Activated naive CD8-positive, alpha-beta T cell treated with anti-CD3 and anti-CD28 coated beads, Interleukin-2, amount 50 U/mL, for 16 hours (primary cell): ENCODE measurements at regions not wholly inside any gene's neighbourhood (a gene's known extent, or its start where the extent isn't known, plus 50 kb on each side); places are given as distances from the start of the nearest gene placed in this dataset.

Source experiments
- DNase-seq: peaks from one replicate; pipeline ENCODE4 v3.0.0-alpha.2; 2020; ENCODE audit warnings: low read depth, low spot score

DNA sequence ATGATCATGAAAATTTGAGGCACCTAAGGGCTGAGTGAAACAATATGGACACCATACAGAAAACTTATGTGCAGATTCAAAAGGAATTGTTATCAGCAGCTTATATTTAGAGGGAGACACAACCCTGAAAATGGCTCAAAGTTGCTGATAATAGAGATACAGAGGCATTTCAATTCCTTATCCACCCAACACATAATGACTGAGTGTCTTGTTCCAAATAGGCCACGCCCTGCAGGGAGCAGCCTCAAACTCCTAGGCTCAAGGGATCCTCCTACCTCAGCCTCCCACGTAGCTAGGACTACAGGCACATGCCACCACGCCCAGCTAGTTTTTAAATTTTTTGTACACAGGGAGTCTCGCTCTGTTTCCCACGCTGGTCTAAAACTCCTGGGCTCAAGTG, 79.0 kb downstream of the LBH start:
- no peak for DNase-seq

DNA sequence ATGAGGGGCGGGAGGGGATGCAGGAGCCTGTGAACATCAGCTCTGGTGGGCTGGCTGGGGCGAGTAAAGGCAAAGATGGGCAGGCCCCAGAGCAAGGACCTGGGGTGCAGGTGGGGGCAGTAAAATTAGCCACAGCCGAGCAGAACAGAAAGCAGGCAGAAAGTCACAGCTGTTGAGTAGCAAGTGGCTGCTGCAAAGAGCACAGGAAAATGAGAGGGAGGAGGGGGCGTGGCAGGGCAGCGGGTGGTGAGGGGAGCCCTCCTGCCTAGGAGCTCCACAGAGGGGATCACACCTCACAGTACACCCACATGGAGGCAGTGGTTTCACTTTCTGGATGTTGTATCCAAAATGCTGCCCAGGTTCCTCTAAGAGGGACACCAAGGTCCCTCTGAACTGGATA, 79.6 kb downstream of the LBH start:
- peak; percentile 10 for DNase-seq

DNA sequence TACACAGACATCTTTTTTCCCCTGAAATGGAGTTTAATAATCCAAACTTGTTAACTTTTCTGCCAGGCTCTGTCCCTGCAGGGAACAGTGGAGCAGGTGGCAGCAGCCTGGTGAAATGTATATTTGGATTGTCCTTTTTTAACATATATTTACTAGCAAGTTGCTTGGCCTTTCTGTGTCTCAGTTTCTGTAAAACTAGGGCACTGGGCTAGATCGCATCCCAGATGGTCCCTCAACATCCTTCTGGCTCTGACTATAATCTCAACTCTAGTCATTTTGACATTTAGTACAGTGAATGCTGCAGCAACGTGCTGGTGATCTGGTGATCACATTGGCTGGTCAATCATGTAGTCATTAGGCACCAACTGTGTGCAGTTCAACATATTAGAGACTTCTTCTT, 80.4 kb downstream of the LBH start:
- no peak for DNase-seq

DNA sequence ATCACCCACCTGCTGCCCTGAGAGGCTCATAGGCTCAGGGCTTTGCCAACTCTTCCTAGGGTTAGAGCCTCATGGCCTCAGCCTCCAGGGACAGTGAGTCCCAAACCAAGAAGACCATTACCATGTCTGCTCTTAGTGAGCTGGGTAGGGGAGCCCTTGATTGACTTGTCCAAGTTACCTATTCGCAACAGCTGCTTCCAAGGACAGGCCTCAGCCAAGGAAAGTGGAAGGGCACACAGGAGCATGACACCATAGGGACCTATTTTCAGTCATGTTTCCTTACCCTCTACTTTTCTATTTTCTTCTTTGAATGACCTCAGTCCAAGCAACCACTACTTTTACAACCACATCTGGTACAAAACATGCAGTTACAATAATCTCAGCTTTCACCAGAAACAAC, 81.6 kb downstream of the LBH start:
- no peak for DNase-seq

DNA sequence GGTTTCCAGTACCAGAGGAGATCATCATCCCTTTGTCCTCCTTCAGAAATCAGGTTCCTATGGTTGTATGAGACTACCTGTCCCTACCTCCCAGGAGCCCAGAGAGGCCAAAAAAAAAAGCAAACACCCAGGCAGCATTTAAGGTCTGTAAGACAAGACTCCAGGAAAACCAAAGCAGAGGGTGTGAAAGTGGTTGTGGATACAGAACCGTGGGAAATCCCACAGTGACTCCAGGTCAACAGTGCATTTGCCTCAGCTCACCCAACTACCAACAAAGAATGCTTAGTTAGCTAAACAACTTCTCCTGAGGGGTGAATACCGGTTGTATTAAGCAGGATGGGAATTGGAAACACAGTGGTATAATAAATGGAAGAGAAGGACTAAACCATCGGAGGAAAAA, 83.6 kb downstream of the LBH start:
- DNase-seq, result no peak

DNA sequence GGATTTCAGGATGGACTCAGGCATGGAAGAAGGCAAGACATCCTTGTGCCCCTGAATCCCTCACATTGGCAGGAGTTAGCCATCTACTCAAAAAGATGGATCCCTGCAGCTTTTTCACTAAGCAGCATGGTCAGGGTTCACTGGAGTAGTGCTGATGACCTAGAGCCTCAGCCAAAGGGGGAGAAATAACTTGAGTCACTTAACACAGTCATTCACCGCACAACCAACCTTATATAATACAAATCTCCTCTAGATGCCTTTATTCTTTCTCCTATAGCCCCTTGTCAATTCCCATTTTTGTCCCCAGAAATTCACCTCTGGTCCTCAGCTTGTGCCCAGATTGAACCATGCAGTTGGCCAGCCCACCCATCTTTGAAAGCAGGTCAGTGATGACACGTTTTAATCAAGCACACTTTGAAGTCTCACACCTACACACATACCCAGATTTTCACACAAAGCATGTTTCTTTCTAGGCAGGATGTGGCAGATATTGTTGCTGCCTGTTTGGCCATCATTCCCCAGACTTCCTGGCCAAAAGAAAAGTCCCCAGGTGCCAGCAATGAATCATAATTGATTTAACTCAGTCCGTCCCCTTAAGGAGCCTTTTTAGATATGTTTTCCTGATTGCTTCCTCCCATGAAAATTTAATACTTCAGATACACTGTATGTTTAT, 84.2 kb downstream of the LBH start:
- no peak for DNase-seq

DNA sequence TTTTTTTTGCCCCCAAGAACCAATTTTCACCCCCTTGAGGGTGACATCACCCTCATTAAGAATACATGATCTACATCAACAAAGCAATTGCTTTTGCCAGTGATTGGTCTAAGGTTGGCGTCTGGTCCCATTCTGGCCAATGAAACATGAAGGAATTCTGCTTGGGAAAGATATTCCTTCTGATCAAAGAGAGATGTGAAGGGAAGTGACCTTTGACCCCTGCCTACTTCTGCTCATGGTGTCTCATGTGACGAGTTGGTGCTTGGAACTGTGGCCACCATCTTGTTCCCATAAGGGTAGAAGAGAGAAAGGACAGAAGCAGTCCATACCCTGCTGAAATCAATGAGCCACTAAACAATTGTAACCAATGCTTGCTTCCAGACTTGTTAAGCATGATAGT, 85.1 kb downstream of the LBH start:
- no peak for DNase-seq

DNA sequence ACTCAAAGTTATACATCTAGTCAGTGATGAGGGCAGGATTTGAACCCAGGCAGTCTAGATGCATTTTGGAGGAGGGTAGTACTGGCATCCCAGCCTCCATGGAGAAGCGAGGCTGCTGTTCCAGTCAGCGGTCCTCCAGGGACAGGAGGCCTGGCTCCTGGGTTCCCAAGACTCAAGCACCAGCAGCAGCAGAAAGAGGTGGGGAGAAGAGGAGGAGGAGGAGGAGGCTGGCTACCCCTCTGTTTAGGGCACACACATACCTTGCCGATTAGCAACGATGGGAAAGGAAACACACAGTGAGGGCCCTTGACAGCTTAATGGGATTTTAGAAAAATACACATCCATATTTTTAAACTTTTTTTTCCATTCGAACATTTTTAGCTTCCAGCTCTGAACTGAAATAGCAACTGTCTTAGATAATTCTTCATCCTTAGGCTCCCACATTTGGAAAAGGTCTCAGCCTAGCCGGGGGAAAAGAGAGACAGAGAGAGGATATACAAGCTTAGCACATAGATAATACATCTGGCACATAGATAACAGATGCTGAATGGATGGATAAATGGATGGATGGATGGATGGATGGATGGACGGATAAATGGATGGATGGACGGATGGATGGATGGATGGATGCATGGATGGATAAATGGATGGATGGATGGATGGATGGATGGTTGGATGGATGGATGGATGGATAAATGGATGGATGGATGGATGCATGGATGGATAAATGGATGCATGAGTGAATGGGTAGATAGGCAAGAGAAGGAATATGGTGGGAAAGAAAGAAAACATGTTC, 87.9 kb downstream of the LBH start:
- DNase-seq, result no peak

DNA sequence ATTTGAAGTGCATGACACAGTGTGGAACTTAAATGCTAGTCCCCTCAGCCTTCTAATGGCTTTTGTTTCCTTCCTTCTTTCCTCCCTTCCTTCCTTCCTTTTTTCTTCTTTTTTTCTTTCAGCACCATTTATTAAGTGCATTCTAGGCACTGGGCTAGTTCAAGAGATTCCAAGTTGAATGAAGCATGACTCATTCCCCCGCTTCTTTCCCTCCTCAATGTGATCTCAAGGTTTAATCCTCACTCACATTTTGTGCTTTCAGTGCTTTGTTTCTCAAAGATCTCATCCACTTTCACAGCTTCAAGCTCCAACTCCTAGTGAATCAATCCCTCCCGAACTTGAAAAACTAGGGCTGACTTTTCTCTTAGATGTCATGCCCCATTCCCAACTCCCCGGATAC, 90.1 kb downstream of the LBH start:
- no peak for DNase-seq

DNA sequence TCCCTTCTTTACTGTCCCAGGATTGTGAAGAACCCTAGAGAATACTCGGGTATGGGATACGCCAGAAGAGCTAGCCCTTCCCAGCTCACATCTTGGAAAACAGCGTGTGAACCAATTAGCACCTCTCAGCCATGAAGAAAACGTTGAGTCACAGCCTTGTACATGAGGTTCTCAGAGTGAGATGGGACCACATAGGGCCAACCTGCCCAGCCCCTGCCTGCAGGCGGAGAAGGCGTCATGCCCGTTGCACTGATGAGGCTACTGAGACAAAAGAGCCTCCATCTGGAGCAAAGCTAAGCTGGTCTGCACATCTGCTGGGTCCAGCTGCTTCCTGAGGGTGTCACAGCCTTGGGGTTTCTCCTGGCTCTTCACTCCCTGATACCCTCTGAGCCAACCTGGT, 92.2 kb downstream of the LBH start:
- DNase-seq, result no peak

DNA sequence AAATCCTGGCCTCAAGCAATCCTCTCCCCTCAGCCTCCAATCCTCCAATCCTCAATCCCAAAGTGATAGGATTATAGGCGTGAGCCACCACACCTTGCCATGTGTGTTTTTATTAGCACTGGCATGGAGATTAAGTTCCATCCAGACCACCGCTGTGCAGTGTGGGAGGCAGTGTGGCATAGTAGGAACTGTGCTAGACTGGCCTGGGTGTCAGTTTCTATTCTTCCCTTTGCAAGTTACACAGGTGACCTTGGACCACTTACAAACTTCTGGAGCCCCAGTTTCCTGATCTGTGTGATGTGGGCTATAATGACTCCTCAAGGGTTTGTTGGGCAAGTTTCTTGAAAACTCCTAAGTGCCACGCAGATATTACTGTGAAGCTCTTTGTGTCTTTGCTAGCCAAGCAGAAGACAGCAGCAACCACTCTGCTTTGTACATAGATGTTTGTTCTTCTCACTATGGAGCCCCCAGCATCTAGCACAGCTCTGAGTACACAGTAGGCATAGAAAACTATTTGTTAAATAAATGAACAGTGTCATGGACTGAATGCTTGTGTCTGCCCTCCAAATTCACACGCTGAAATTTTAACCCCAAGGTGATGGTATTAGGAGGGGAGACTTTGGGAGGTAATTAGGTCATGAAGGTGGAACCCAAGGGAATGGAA, 93.0 kb downstream of the LBH start:
- DNase-seq, result no peak

DNA sequence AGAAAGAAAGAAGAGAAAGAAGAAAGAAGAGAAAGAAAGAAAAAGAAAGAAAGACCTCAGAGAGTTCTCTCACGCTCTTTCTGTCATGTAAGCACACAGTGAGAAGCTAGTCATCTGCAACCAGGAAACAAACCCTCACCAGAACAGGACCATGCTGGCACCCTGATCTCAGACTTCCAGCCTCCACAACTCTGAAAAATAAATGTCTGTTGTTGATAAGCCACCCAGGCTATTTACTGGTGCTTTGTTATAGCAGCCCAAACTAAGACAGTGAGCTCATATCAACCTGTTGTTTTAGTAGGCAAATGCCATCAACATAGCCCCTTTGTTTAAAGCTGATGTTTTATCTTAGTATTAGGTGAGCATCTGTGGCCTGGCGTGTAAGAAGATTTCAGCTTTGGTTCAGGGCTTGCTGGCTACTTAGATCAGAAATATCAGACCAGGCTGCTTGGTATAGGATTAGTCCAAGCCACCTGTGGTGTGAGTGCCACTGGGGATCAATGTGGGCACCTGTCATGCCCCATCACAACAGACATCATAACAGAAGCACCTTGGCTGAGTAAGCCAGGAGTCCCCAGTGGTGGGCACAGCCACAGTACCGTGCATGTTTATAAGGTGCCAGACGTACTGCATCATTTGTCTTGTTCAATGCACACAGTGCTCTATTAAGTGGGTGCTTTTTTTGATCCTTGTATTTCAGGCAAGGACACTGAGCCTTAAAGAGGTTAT, 94.4 kb downstream of the LBH start:
- DNase-seq, result no peak

DNA sequence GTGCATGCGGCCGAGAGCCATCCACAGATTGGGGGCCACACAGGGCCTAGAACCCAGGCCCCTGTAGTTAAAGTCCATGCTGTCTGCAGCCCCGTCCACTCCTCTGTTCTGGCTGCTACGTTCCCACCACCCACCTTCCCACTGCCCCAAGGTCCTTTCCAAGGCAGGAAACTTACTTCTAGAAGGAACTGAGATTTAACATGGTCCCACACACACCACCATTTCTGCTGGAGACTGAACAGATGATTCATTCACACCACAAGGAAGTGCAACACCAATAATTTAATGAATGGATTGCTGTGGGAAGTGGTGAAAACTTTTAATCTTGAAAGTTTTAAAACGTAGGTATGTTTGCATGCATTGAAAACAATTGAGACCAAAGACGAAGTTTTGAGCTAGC, 95.2 kb downstream of the LBH start:
- DNase-seq, result no peak

DNA sequence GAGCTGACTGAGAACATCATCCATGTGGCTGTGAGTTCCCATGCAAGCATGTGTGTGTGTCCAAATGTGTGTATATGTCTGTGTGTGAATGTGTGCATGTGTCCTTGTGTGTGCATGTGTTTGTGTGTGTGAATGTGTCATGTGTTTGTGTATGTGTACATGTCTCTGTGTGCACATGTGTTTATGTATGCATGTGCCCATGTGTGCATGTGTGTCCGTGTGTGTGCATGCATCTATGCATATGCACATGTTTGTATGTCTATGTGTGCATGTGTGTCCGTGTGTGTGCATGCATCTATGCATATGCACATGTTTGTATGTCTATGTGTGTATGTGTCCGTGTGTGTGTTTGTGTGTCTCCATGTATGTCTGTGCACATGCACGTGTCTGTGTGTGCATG, 99.7 kb downstream of the LBH start:
- DNase-seq, result no peak

DNA sequence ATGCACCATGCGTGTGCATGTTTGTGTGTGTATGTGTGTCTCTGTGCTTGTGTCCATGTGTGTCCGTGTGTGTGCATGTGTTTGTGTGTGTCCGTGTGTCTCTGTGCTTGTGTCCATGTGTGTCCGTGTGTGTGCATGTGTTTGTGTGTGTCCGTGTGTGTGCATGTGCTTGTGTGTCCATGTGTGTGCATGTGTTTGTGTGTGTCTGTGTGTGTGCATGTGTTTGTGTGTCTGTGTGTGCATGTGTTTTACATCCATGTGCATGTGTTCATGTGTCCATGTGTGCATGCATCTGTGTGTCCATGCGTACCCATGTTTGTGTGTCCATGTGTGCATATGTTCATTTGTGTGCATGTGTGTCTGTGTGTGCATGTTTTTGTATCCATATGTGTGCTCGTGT, 100.5 kb downstream of the LBH start:
- no peak for DNase-seq

DNA sequence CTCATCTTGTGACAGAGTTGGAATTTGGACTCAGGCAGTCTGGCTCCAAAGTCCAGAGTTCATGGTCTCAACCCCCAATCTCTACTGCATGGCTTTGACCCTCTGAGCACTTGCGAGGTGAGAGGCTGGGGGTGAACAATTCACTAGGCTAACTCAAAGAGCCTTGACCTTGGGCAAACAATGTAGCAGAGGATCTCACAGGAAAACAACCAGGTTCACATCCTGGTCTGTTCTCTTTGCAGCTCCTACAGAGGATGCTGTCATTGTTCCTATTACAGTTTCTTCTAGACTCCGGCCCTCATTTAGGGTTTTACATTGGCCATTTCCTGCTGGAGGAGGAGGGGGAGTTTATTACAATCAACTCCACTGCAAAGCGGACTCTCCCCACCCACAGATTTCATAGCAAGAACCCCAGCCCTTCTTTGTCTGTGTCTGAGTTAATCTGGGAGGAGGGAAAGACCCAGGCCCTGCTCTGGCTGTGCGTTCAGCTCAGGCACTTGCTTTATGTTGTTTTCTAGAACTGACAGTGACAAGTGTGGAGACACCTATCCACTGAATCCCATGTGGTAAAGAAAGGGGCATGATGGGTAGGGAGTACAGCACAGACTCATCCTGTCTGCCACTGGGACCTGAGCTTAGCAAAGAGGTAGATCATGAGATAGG, 101.6 kb downstream of the LBH start:
- DNase-seq, result peak; percentile 20

DNA sequence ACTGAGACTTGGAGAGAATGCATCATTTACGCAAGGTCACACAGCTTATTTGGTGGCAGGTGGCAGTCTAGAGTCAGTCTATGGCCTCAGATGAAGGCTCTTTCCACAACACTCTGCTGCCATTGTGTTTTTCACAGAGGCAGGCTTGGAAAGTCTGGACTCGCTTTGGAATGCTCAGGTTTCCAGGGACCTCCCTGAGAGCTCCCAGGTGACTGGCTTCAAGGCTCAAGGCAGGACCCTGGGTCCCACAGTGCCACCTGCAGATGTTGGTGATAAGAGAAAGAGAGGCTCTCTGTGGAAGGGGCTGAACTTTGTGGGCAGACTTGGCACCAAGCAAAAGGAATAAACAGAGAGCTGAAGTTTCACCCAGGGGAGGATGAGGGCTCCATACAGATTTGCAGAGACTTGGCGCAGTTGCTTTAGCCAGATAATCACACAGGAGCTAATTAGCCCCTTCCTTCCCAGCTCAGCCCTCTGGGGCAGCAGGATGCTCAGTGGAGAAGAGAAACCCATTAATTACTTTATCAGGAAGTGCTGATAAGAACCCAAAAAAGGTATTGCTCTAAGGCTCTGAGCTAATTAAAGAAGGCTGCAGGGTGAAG, 103.5 kb downstream of the LBH start:
- no peak for DNase-seq

DNA sequence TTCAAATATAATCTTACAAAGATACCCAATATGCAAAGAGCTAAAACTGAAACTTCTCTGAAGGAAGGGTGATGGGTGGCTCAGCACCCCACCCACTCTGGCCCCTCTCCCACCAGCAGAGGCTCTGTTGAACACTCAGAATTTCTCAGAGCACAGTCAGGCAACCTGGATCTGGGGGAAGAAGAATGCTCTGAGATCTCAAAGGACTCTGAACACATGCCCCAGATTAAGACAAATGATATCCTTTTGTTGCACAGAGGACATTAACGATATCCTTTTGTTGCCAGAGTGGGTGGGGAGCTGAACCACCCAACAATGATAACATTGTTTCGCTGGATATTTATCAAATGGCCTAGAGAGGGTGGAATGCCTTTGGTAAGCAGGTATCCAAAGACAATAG, 104.8 kb downstream of the LBH start:
- DNase-seq, result no peak

DNA sequence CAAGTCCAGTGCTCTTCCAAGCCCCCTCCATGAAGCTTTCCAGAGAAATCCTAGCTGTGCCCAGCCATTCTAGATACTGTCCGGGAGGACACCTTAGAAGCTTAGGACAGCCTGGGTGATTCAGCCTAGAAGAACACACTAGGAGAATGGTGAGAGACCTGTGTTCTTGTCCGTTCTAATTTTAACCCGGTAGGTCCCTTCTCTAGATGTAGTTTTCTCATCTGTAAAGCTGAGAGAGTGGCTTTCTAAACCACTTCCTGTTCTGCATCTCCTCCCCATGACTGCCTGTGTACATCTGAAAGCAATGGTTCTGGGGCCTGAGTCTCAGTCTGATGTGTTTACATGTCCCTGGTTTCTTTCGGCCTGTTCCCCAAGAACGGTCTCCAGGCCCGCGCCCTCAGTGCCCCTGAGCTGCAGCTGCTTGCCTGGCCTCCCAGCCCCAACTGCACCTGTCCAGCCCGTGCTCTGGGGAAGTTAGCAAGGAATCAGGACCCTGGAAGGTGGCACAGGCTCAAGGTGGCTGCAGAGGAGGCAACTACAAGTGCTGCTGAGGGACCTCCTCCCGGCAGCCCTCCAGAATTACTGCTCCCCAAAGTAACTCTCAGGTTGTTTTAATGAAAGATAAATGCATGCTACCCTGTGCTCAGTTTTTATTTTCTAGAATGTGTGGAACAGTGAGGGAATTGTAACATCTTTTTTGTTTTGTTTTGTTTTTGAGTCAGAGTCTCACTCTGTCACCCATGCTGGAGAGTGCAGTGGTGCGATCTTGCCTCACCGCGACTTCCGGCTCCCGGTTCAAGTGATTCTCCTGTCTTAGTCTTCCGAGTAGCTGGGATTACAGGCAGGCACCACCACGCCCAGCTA, 105.9 kb downstream of the LBH start:
- no peak for DNase-seq

DNA sequence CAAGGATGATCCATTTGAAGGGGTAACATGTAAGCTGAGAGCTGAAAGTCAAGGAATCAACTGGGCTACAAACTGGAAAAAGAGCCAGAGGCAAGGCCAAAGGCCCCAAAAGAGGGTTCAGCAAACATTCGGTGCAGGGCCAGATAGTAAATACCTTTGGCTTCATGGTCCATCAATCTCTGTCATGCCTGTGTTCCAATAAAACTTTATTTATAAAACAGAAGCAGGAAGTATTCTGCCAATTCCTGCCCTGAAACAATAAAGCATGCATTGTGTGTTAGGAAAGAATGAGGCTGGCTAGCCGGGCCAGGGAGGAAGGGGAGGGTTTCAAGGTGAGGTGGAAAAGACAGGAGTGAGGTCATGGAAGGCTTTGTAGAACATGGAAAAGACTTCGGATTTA, 107.1 kb downstream of the LBH start:
- no peak for DNase-seq
